ENCODE measurements at regions not wholly inside any gene's neighbourhood (a gene's known extent, or its start where the extent isn't known, plus 50 kb on each side); places are given as distances from the start of the nearest gene placed in this dataset.
"Not testable (repeated sequence)": the region's sequence is repeated elsewhere in the genome, so short reads cannot be mapped to it uniquely, and the experiment has no call there.

DNA sequence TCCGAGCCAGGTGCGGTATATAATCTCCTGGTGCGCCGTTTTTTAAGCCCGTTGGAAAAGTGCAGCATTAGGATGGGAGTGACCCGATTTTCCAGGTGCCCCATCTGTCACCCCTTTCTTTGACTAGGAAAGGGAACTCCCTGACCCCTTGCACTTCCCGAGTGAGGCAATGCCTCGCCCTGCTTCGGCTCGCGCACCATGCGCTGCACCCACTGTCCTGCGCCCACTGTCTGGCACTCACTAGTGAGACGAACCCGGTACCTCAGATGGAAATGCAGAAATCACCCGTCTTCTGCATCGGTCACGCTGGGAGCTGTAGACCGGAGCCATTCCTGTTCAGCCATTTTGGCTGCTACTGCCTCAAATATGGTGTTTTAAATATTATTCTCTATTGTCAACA lies 198.0 kb downstream of the MEIS1 start:
- not testable (repeated sequence) for DNase-seq (ENCODE audit: low read depth)

DNA sequence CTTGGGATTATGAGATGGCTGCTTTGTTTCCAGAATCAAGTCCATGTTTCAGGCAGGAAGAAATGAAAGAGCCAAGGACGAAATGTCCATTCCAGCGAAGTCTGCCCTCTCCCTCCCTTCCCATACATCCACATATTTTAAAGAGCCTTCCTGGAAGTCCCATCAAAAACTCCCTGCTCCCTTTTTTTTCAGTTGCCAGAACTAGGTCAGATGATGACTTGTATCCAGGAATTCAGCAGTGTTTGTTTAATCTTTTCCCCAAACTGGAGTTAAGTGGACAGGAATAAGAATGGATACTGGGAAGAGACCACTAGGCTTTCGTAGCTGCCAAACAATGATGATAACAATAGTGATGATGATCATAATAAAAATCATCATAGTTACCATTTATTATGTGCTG lies 198.7 kb downstream of the MEIS1 start:
- no peak for DNase-seq (ENCODE audit: low read depth)

DNA sequence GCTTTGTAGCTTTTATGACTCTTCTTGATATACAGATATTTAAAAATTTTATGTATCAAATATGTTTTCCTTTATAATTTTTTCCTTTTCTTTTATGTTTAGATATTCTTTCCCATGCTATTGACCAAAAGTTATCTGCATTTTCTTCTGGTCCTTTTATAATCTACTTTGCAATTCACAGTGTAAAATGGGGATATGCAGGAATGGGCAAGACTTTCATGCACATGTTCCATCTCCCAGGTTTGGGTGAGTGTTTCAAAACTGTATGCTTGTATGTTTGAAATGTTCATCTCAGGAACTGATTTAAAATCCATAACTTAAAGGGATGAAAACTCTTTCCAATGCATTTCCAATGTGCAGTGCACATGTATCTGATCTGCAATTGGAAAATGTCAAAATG lies 199.9 kb downstream of the MEIS1 start:
- no peak for DNase-seq (ENCODE audit: low read depth)

DNA sequence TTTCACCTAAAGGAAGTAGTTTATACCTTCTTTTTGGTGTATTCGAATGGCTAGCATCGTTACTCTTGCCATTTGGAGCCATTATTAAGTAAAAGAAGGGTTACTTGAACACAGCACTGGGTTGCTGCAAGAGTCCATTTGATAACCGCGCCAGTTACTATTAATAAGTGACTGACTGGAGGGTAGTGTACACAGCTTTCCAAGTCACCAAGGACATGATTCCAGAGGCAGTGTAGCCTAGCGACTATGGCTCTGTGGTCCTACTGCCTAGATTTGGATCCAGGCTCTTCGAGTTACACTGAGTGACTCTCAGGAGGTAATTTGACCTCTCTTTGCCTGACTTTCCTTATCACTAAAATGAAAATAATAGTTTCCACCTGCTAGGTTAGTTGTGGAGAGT lies 206.8 kb downstream of the MEIS1 start:
- DNase-seq (ENCODE audit: low read depth): no peak

DNA sequence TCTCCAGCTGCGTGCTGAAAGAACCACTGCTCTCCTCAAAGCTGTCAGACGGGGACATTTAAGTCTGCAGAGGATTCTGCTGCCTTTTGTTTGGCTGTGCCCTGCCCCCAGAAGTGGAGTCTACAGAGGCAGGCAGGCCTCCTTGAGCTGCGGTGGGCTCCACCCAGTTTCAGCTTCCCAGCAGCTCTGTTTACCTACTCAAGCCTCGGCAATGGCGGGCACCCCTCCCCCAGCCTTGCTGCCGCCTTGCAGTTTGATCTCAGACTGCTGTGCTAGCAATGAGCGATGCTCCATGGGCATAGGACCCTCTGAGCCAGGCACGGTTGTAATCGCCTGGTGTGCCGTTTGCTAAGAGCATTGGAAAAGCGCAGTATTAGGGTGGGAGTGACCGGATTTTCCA lies 213.2 kb downstream of the MEIS1 start:
- not testable (repeated sequence) for DNase-seq (ENCODE audit: low read depth)

GRCh38 chr2:66649006-66649405 lies 214.1 kb downstream of the MEIS1 start:
- no peak for DNase-seq (ENCODE audit: low read depth)

GRCh38 chr2:66651295-66651694 lies 216.4 kb downstream of the MEIS1 start:
- no peak for DNase-seq (ENCODE audit: low read depth)

GRCh38 chr2:66660804-66661203 lies 225.9 kb downstream of the MEIS1 start:
- no peak for DNase-seq (ENCODE audit: low read depth)

GRCh38 chr2:66661253-66662173 lies 226.6 kb downstream of the MEIS1 start:
- no peak for DNase-seq (ENCODE audit: low read depth)

GRCh38 chr2:66665124-66665984 lies 230.4 kb downstream of the MEIS1 start:
- DNase-seq (ENCODE audit: low read depth): peak; percentile 7

DNA sequence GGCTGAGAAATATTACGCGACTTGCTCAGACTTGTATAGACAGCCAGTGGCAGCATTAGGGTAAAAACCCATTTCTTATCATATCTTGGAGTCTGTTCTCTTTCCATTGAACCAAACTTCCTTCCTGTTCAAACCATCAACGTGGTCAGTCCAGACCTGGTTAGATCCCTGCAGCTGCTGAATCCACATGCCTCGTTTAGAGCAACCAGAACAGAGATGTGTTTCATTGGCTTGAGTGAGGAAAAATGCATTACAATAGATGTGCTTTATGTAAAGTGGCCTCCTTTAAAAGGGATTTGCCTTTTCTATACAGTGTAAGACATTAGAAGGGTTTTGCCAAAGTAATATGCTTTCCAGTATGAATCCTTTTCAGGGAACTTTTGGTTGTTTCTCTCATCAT lies 232.4 kb downstream of the MEIS1 start:
- DNase-seq (ENCODE audit: low read depth): no peak

DNA sequence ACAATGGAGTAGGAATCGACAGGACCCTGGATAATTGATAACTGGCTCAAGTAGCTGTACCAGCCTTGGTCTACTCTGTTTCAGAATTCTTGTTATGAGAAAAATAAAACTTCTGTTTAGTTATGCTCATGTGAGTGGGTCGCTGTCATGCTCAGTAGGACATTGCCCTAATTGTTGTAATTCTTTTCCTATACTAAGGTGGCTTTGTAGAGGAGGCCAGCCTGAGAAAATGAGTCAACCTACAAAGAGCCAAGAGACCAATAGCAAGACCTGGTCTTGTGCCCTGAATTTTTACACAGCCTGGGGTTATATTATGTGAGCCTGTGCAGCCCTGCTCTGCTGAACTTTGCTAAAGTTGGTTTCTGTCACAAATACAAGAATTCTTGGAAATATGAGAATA lies 238.4 kb downstream of the MEIS1 start:
- no peak for DNase-seq (ENCODE audit: low read depth)

- no peak for DNase-seq (ENCODE audit: low read depth)
Measured at GRCh38 chr2:66674087-66674486, 239.2 kb downstream of the MEIS1 start.

DNA sequence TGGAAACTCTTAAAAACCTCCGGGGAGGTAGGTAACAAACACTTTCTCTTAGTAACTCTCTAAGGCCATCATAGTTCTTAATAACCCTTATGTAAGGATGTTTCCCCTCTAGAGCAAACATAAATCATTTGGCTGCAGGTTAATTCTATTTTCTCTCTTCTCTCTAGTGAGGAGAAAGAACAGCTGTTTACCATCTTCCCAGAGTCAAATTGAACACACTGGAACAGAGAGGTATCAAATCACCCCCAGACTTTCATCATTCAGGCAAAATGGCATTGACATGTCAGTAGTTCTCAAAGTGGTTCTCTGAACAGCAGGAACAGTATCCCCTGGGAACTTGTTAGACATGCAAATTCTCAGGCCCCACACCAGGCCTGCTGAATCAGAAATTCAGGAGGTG lies 240.7 kb downstream of the MEIS1 start:
- no peak for DNase-seq (ENCODE audit: low read depth)

- DNase-seq (ENCODE audit: low read depth): no peak
Measured at GRCh38 chr2:66679442-66679841, 244.5 kb downstream of the MEIS1 start.

- DNase-seq (ENCODE audit: low read depth): no peak
Measured at GRCh38 chr2:66682476-66682875, 247.6 kb downstream of the MEIS1 start.

DNA sequence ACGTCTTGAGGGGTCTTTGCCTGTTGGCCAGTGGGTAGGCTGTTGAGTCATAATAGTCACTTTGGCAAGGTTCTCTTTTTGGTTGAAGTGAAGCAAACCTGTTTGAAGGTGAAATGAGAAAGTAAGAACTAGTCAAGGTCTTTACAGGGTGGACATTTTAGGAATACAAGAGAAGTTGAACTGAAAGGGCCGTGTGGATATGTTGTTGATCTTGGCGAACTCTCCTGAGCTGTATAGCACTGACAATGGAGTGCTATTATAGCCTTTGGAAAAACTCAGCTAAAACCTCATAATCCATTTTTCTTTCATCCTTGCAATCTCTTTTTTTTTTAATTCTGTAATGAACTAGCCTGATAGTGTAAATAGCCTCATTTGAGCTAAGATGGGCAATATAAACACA lies 248.1 kb downstream of the MEIS1 start:
- DNase-seq (ENCODE audit: low read depth): no peak

DNA sequence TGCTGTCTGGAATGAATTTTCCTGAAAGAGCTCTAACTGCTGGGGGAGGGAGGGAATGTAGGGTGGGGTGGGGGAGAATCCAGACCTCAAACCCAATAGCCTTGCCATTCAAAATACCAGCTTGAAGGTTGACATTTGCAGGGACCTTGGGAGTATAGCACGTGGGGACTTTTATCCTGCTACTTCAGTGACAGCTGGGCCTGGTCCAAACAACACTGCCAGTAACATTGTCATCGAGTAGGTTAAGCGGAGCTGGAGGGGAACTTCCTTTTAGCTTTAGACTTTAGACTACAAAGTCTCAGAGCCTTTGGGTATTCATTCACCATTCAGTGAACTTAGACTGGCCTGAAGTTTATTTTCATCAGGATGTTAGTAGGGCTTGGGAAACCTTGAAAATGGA lies 248.7 kb downstream of the MEIS1 start:
- no peak for DNase-seq (ENCODE audit: low read depth)

DNA sequence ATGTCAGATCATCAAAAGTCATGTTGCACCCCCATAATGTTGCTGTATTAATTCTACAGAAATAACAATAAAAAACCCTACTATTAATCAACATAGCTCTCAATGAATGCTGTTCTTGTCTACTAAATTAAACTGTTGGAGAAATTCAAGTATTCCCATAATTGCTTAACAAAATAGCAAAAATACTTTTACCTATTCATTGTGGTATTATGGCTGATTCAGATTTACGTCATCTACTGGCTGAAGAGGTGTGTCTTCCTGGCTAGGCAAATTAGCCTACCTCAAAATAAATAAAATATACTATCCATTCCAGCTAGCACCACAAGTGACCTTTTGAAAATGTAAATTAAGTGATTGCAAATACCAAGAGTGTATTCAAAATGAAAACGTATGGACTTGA lies 249.4 kb downstream of the MEIS1 start:
- peak; percentile 12 for DNase-seq (ENCODE audit: low read depth)

- DNase-seq (ENCODE audit: low read depth): no peak
Measured at GRCh38 chr2:66686755-66687154, 251.8 kb downstream of the MEIS1 start.

DNA sequence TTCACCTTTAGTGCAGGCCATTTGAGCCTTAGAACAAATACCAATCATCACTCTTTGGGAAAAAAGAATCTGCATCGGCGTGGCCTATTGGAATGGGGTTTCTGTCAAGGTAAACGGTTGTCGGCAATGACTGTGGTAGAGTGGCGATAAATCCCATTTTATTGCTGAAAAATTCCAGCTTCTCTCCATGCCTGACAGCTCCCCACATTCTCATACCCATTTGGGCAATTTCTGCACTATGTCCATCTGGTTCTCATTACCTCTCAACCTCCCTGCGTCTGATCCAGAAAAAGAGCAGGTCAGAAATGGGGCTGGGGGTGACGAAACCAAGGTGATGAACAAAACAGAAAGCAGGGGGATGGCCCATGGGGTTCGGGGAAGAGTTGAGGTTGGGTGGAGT lies 254.0 kb downstream of the MEIS1 start:
- DNase-seq (ENCODE audit: low read depth): no peak

DNA sequence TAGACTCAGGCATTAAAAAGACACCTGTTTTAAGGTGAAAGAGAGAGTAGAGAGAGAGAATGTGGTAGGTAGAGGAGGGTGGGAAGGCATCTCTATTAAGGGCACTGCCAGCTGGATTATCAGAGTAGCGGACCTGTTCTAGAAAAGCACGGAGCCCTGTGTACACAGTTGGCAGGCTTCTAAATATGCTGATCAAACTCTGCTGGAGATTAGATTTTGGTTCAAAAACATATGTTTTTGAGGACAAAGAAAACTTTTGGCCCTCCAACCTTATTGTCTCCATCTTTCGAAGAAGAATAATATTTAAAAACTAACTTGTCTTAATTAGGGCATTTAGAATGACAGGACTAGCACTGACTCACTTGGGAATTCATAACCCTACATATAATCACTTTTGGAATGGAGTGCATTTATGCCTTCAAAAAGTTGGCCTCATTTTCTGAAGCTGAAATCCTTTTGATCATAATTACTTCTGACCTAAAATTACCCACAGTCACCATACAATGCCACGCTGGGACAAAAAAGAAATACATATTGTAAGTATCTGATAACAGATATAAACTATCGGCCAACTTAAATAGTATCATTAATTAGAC lies 254.6 kb downstream of the MEIS1 start:
- DNase-seq (ENCODE audit: low read depth): no peak

Measured in ELR (cell line).